ENCODE measurements at regions not wholly inside any gene's neighbourhood (a gene's known extent, or its start where the extent isn't known, plus 50 kb on each side); places are given as distances from the start of the nearest gene placed in this dataset.

GRCh38 chr4:20574986-20575385 lies 125.3 kb upstream of the PACRGL start:
- Histone ChIP-seq H3K36me3 (peaks cover 0 to 3% (median 0%) of the 10 kb centered on the region in 9 donors), H3K27me3 (no peaks in the 10 kb centered on the region), H3K4me3 (no peak overlapping the region), H3K4me1 (no peaks in the 10 kb centered on the region), H3K27ac (no peak overlapping the region), H3K9me3 (no peaks in the 10 kb centered on the region)
- TF ChIP-seq, protein P1, sequence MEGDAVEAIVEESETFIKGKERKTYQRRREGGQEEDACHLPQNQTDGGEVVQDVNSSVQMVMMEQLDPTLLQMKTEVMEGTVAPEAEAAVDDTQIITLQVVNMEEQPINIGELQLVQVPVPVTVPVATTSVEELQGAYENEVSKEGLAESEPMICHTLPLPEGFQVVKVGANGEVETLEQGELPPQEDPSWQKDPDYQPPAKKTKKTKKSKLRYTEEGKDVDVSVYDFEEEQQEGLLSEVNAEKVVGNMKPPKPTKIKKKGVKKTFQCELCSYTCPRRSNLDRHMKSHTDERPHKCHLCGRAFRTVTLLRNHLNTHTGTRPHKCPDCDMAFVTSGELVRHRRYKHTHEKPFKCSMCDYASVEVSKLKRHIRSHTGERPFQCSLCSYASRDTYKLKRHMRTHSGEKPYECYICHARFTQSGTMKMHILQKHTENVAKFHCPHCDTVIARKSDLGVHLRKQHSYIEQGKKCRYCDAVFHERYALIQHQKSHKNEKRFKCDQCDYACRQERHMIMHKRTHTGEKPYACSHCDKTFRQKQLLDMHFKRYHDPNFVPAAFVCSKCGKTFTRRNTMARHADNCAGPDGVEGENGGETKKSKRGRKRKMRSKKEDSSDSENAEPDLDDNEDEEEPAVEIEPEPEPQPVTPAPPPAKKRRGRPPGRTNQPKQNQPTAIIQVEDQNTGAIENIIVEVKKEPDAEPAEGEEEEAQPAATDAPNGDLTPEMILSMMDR (IDR thresholded peaks at IDR 0.05): no peak
- no peak for ATAC-seq
- 84 to 91% methylated on average over 1 of the region's 1 CpG for WGBS, 2 donors
- intact Hi-C loops (cut with DNase I): no loop called here
- no peak for DNase-seq

- no peak for DNase-seq
- TF ChIP-seq, protein P1 (IDR thresholded peaks at IDR 0.05): no peak
- Histone ChIP-seq H3K27me3 (no peaks in the 10 kb centered on the region), H3K4me3 (no peak overlapping the region), H3K27ac (no peak overlapping the region), H3K4me1 (no peaks in the 10 kb centered on the region), H3K9me3 (no peaks in the 10 kb centered on the region), H3K36me3 (peaks cover 0 to 3% (median 0%) of the 10 kb centered on the region in 9 donors)
- intact Hi-C loops (cut with DNase I): no loop called here
- ATAC-seq: no peak
- WGBS, 2 donors: 75 to 88% methylated on average over 5 of the region's 5 CpGs
Observed at GRCh38 chr4:20575486-20575885, 124.8 kb upstream of the PACRGL start.

DNA sequence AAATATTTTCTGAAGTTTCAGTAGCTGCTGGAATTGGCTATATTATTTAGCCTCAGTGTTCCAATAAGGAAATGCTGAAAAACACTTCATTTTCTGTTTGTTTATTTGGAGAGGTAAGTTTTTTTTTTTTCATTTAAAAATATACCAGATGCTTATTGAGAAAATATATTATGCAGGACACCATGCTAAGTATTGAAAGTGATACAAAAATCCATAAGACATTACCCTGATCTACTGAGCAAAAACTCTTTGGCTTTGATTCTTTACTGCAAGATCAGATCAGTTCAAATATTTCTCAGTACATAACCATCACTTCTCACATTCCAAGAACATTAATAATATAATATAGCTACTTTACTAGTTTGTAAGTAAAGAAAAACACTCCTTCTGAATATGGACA lies 123.4 kb upstream of the PACRGL start:
- no peaks in the 10 kb centered on the region for H3K4me1 ChIP-seq
- H3K27me3 ChIP-seq: no peaks in the 10 kb centered on the region
- intact Hi-C loops (cut with DNase I): no loop called here
- H3K27ac ChIP-seq: no peak overlapping the region
- no peak overlapping the region for H3K4me3 ChIP-seq
- TF ChIP-seq, protein P1 (IDR thresholded peaks at IDR 0.05): no peak
- H3K9me3 ChIP-seq: no peaks in the 10 kb centered on the region
- no peaks in the 10 kb centered on the region for H3K36me3 ChIP-seq
- no peak for ATAC-seq
- DNase-seq: no peak

GRCh38 chr4:20577702-20578101 lies 122.6 kb upstream of the PACRGL start:
- Histone ChIP-seq H3K4me1 (no peaks in the 10 kb centered on the region), H3K4me3 (no peak overlapping the region), H3K36me3 (no peaks in the 10 kb centered on the region), H3K27ac (no peak overlapping the region), H3K9me3 (no peaks in the 10 kb centered on the region), H3K27me3 (no peaks in the 10 kb centered on the region)
- DNase-seq (no peak), ATAC-seq (no peak)
- WGBS, 2 donors: 71 to 75% methylated on average over 2 of the region's 2 CpGs
- TF ChIP-seq, protein P1 (IDR thresholded peaks at IDR 0.05): no peak
- intact Hi-C loops (cut with DNase I): no loop called here

GRCh38 chr4:20580907-20581306 lies 119.4 kb upstream of the PACRGL start:
- intact Hi-C loops (cut with DNase I): no loop called here
- H3K27me3 ChIP-seq: no peaks in the 10 kb centered on the region
- H3K9me3 ChIP-seq: no peaks in the 10 kb centered on the region
- no peak overlapping the region for H3K27ac ChIP-seq
- no peaks in the 10 kb centered on the region for H3K4me1 ChIP-seq
- no peak for ATAC-seq
- 89 to 93% methylated on average over 2 of the region's 2 CpGs for WGBS, 2 donors
- no peak overlapping the region for H3K4me3 ChIP-seq
- H3K36me3 ChIP-seq: no peaks in the 10 kb centered on the region
- TF ChIP-seq, protein P1 (IDR thresholded peaks at IDR 0.05): no peak
- no peak for DNase-seq

Measured in heart right ventricle (tissue), 16 donors.